Osteoblast (primary cell): ENCODE measurements at regions not wholly inside any gene's neighbourhood (a gene's known extent, or its start where the extent isn't known, plus 50 kb on each side); places are given as distances from the start of the nearest gene placed in this dataset.

ENCODE experiments used
- DNase-seq: peaks from one replicate; pipeline ENCODE4 v3.0.0; 2011; ENCODE audit warnings: low spot score, mixed read lengths; ENCODE audit not compliant: insufficient read length; ENCODE audit errors: missing footprints
- H2AFZ ChIP-seq: 2 replicates; pipeline ENCODE4 v1.6.0; 2011; ENCODE audit warnings: mild to moderate bottlenecking, low read length
- H3K27ac ChIP-seq: 2 replicates; pipeline ENCODE4 v1.5.1; 2011; ENCODE audit warnings: mild to moderate bottlenecking, low read depth, low read length, moderate library complexity
- H3K27me3 ChIP-seq: 2 replicates; pipeline ENCODE4 v1.6.0; 2012; ENCODE audit warnings: mild to moderate bottlenecking, control low read depth, inconsistent platforms, low read length, moderate library complexity; ENCODE audit not compliant: insufficient read depth
- H3K36me3 ChIP-seq: 2 replicates; pipeline ENCODE4 v1.5.1; 2011; ENCODE audit warnings: mild to moderate bottlenecking, low read length, control low read depth, moderate library complexity; ENCODE audit not compliant: insufficient read depth
- H3K4me1 ChIP-seq: 2 replicates; pipeline ENCODE4 v1.5.1; 2011; ENCODE audit warnings: mild to moderate bottlenecking, low read length, control low read depth, moderate library complexity; ENCODE audit not compliant: insufficient read depth
- H3K4me2 ChIP-seq: 2 replicates; pipeline ENCODE4 v1.6.0; 2011; ENCODE audit warnings: mild to moderate bottlenecking, low read length; ENCODE audit not compliant: insufficient read depth
- H3K4me3 ChIP-seq: fragments of 200-600 bp; sonication (generic); 3 replicates; pipeline ENCODE4 v1.5.1; 2012; ENCODE audit warnings: mild to moderate bottlenecking, low read length, inconsistent platforms; ENCODE audit not compliant: insufficient read depth
- H3K79me2 ChIP-seq: 2 replicates; pipeline ENCODE4 v1.6.0; 2012; ENCODE audit warnings: mild to moderate bottlenecking, low read length, control low read depth, inconsistent platforms; ENCODE audit not compliant: insufficient read depth
- H3K9me3 ChIP-seq: 2 replicates; pipeline ENCODE4 v1.5.1; 2011; ENCODE audit warnings: low read depth, low read length, control low read depth
- H4K20me1 ChIP-seq: 2 replicates; pipeline ENCODE4 v1.6.0; 2012; ENCODE audit warnings: mild to moderate bottlenecking, low read length, control low read depth; ENCODE audit not compliant: insufficient read depth
- CTCF ChIP-seq: IDR thresholded peaks from 2 replicates; pipeline ENCODE4 v1.5.1; 2011; ENCODE audit warnings: mild to moderate bottlenecking, low read depth, low read length, moderate library complexity; ENCODE audit errors: extremely low read depth

GRCh38 chr3:157841029-157841428, 265.2 kb downstream of the SHOX2 start:
- no peak overlapping the region for H2AFZ ChIP-seq
- no peaks in the 10 kb centered on the region for H3K27me3 ChIP-seq
- H3K4me3 ChIP-seq: no peak overlapping the region
- no peaks in the 10 kb centered on the region for H3K4me1 ChIP-seq
- H3K27ac ChIP-seq: no peak overlapping the region
- no peak overlapping the region for H3K4me2 ChIP-seq
- no peaks in the 10 kb centered on the region for H3K9me3 ChIP-seq
- no peaks in the 10 kb centered on the region for H4K20me1 ChIP-seq
- no peaks in the 10 kb centered on the region for H3K36me3 ChIP-seq
- TF ChIP-seq CTCF: no peak
- no peak for DNase-seq
- no peaks in the 10 kb centered on the region for H3K79me2 ChIP-seq

GRCh38 chr3:157840564-157840963, 265.7 kb downstream of the SHOX2 start:
- Histone ChIP-seq H4K20me1 (no peaks in the 10 kb centered on the region), H3K9me3 (no peaks in the 10 kb centered on the region), H3K36me3 (no peaks in the 10 kb centered on the region), H3K4me2 (no peak overlapping the region), H3K27me3 (no peaks in the 10 kb centered on the region), H3K79me2 (no peaks in the 10 kb centered on the region), H2AFZ (no peak overlapping the region), H3K27ac (no peak overlapping the region), H3K4me1 (no peaks in the 10 kb centered on the region), H3K4me3 (no peak overlapping the region)
- no peak for TF ChIP-seq CTCF
- no peak for DNase-seq

DNA sequence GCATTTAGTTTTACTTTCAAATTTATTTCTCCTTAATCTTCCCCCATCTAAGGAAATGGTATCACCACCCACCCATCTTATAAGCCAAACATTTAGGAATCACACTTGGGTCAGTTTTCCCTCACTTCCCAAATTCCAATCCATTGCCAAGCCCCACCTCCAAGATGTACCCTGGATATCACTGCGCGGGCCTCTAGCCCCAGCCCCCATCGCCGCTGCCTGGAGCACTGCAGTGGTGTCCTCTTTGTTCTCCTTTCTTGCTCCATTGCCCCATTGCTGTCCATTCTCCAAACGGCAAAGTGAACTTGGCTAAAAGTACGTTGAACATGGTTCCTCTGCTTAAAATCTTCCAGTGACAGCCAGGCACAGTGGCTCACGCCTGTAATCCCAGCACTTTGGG, 267.8 kb downstream of the SHOX2 start:
- Histone ChIP-seq H3K4me3 (no peak overlapping the region), H3K9me3 (no peaks in the 10 kb centered on the region), H3K4me2 (no peak overlapping the region), H3K27ac (no peak overlapping the region), H3K27me3 (no peaks in the 10 kb centered on the region), H3K79me2 (no peaks in the 10 kb centered on the region), H4K20me1 (no peaks in the 10 kb centered on the region), H2AFZ (no peak overlapping the region), H3K4me1 (no peaks in the 10 kb centered on the region), H3K36me3 (no peaks in the 10 kb centered on the region)
- no peak for DNase-seq
- TF ChIP-seq CTCF: no peak

DNA sequence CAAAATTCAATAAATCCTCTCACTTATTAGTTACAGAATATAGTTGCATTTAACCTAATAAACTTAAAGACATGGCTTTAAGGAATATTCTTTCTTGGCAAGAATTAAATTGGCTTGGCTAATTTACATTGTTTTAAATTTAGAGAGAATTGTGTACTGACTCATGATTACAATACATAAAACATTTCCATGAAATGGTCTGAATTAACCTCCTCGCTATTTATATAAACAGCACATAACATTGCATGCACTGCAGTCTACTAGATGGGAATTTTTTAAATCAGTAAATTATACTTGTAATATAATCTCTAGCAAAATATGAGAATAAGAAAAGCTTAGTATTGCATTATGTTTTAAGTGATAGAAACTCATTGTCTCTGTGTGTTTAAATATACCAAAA, 268.9 kb downstream of the SHOX2 start:
- DNase-seq: no peak
- Histone ChIP-seq H4K20me1 (no peaks in the 10 kb centered on the region), H3K4me3 (no peak overlapping the region), H3K27ac (no peak overlapping the region), H3K36me3 (no peaks in the 10 kb centered on the region), H3K9me3 (no peaks in the 10 kb centered on the region), H3K4me2 (no peak overlapping the region), H2AFZ (no peak overlapping the region), H3K4me1 (peaks cover 7% of the 10 kb centered on the region), H3K79me2 (no peaks in the 10 kb centered on the region), H3K27me3 (no peaks in the 10 kb centered on the region)
- no peak for TF ChIP-seq CTCF
